GM19035 (cell line): ENCODE measurements at regions not wholly inside any gene's neighbourhood (a gene's known extent, or its start where the extent isn't known, plus 50 kb on each side); places are given as distances from the start of the nearest gene placed in this dataset.
"Not testable (repeated sequence)": the region's sequence is repeated elsewhere in the genome, so short reads cannot be mapped to it uniquely, and the experiment has no call there.

Source experiments
- ATAC-seq: cut with Tn5 transposase; IDR thresholded peaks from one replicate; pipeline ENCODE4 v1.9.1; 2021; ENCODE audit not compliant: unreplicated experiment

- no peak for ATAC-seq
These were observed 98.9 kb upstream of the TAF11L2 start for GRCh38 chr5:17398866-17399835.

- ATAC-seq, result no peak
These were observed 98.1 kb upstream of the TAF11L2 start for GRCh38 chr5:17399931-17400330.

GRCh38 chr5:17400724-17401469 lies 97.1 kb upstream of the TAF11L2 start:
- no peak for ATAC-seq

GRCh38 chr5:17401470-17402288 lies 96.4 kb upstream of the TAF11L2 start:
- no peak for ATAC-seq

GRCh38 chr5:17402289-17403121 lies 95.5 kb upstream of the TAF11L2 start:
- no peak for ATAC-seq

- ATAC-seq, result no peak
These were observed 94.1 kb upstream of the TAF11L2 start for GRCh38 chr5:17403695-17404490.

GRCh38 chr5:17405976-17406375 lies 92.1 kb upstream of the TAF11L2 start:
- ATAC-seq, result no peak

- ATAC-seq, result no peak
These were observed 91.6 kb upstream of the TAF11L2 start for GRCh38 chr5:17406423-17406838.

GRCh38 chr5:17411436-17412402 lies 86.3 kb upstream of the TAF11L2 start:
- no peak for ATAC-seq

GRCh38 chr5:17412760-17413671 lies 85.0 kb upstream of the TAF11L2 start:
- no peak for ATAC-seq

- no peak for ATAC-seq
These were observed 84.3 kb upstream of the TAF11L2 start for GRCh38 chr5:17413691-17414090.

- no peak for ATAC-seq
These were observed 82.7 kb upstream of the TAF11L2 start for GRCh38 chr5:17415321-17415758.

- not testable (repeated sequence) for ATAC-seq
These were observed 81.7 kb upstream of the TAF11L2 start for GRCh38 chr5:17416374-17416773.

GRCh38 chr5:17424674-17425073 lies 73.4 kb upstream of the TAF11L2 start:
- no peak for ATAC-seq

- no peak for ATAC-seq
These were observed 72.5 kb upstream of the TAF11L2 start for GRCh38 chr5:17425385-17426070.

GRCh38 chr5:17426104-17426749 lies 71.8 kb upstream of the TAF11L2 start:
- peak; percentile 90 for ATAC-seq
